Nephron (organoid): ENCODE measurements at regions not wholly inside any gene's neighbourhood (a gene's known extent, or its start where the extent isn't known, plus 50 kb on each side); places are given as distances from the start of the nearest gene placed in this dataset.

Experiments
- H3K27ac Mint-ChIP-seq, 3 experiments: 2 replicates each; pipeline ENCODE4 v1.8.0; 2020; ENCODE audit warnings: mixed read lengths in 3 of 3, mild to moderate bottlenecking in 2 of 3, moderate library complexity in 1 of 3
- H3K27me3 Mint-ChIP-seq: 2 replicates; pipeline ENCODE4 v1.8.0; 2021; ENCODE audit warnings: low read depth, mild to moderate bottlenecking, moderate library complexity, mixed read lengths
- H3K36me3 Mint-ChIP-seq: 2 replicates; pipeline ENCODE4 v1.8.0; 2020; ENCODE audit warnings: low read depth, mixed read lengths
- H3K4me1 Mint-ChIP-seq: 2 replicates; pipeline ENCODE4 v1.8.0; 2020; ENCODE audit warnings: mixed read lengths
- H3K4me3 Mint-ChIP-seq, 3 experiments: 2 replicates each; pipeline ENCODE4 v1.8.0; 2020; ENCODE audit warnings: mild to moderate bottlenecking in 3 of 3, mixed read lengths in 3 of 3, moderate library complexity in 2 of 3
- H3K9me3 Mint-ChIP-seq: 2 replicates; pipeline ENCODE4 v1.8.0; 2020; ENCODE audit warnings: mixed read lengths
- TF ChIP-seq, protein P1 (sequence below), 3 experiments: fragments of 200-600 bp; sonication (generic); IDR thresholded peaks; one replicate each; pipeline ENCODE4 v1.5.0; 2021; ENCODE audit warnings: antibody characterized with exemption in 3 of 3; ENCODE audit not compliant: unreplicated experiment in 3 of 3

DNA sequence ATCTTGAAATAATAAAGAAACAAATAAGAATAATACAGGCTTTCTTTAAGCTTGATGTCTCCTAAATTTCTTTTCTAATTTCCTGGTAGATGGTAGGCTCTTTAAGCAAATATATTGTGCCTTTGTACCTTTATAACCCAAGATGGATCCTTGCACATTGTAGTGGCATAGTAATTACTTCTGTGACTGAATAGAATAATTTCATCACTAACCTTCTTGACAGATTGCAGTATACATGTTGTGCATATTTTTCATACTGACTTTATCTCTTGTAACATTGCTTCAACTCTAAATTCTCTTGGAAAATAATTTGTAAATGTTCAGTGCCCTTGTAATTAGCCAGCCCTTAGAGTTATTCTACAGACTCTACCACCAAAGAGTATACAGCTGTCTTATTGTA is 1433.8 kb upstream of the GBE1 start:
- no peaks in the 10 kb centered on the region for H3K4me1 Mint-ChIP-seq
- H3K27me3 Mint-ChIP-seq, result no peaks in the 10 kb centered on the region
- TF ChIP-seq, protein P1, sequence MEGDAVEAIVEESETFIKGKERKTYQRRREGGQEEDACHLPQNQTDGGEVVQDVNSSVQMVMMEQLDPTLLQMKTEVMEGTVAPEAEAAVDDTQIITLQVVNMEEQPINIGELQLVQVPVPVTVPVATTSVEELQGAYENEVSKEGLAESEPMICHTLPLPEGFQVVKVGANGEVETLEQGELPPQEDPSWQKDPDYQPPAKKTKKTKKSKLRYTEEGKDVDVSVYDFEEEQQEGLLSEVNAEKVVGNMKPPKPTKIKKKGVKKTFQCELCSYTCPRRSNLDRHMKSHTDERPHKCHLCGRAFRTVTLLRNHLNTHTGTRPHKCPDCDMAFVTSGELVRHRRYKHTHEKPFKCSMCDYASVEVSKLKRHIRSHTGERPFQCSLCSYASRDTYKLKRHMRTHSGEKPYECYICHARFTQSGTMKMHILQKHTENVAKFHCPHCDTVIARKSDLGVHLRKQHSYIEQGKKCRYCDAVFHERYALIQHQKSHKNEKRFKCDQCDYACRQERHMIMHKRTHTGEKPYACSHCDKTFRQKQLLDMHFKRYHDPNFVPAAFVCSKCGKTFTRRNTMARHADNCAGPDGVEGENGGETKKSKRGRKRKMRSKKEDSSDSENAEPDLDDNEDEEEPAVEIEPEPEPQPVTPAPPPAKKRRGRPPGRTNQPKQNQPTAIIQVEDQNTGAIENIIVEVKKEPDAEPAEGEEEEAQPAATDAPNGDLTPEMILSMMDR (IDR thresholded peaks at IDR 0.05; ENCODE audit: unreplicated experiment in 3 of 3), result no peak
- H3K4me3 Mint-ChIP-seq, result no peak overlapping the region
- no peak overlapping the region for H3K27ac Mint-ChIP-seq
- H3K36me3 Mint-ChIP-seq, result no peaks in the 10 kb centered on the region
- no peaks in the 10 kb centered on the region for H3K9me3 Mint-ChIP-seq

DNA sequence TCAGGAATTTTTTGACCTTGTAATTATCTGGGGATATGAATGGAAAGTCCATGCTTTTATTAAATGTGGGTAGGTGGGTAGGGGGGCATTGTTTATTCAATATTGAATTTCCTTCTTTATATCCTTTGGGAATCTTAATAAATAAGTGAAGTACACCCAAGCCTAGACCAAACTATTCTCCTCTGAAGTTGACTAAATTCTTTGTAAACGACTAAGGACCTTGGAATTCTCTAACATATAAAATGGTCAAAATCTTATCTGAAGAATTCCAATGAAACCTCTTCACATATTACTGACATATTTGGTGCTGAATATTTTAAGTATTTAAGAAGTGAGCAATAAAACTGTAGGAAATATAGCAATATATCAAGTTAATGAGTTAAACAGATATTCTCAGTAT is 1432.1 kb upstream of the GBE1 start:
- no peaks in the 10 kb centered on the region for H3K4me1 Mint-ChIP-seq
- TF ChIP-seq, protein P1 (IDR thresholded peaks at IDR 0.05; ENCODE audit: unreplicated experiment in 3 of 3), result no peak
- H3K36me3 Mint-ChIP-seq, result no peaks in the 10 kb centered on the region
- H3K27me3 Mint-ChIP-seq, result no peaks in the 10 kb centered on the region
- H3K9me3 Mint-ChIP-seq, result no peaks in the 10 kb centered on the region
- H3K27ac Mint-ChIP-seq, result no peak overlapping the region
- no peak overlapping the region for H3K4me3 Mint-ChIP-seq

DNA sequence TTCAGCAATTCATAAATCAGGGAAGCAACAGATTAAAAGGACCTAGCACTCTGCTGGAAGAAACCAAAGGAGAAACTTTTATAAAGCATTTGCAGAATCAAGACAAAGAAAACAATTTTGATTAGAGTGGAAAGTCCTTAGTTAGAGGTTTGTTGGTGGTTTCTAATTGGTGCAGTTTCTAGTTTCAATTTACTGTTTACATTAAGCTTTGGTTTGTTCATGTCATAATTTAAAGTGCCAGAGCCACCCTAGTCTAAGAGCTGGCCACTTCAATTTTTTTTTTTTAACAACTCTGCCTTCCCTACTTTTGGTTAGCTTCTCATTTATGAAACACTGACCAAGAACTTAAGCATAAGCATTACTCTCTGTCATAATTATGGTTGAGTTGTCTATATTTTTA is 1428.2 kb upstream of the GBE1 start:
- H3K4me1 Mint-ChIP-seq, result no peaks in the 10 kb centered on the region
- H3K27ac Mint-ChIP-seq, result no peak overlapping the region
- H3K9me3 Mint-ChIP-seq, result peaks cover 8% of the 10 kb centered on the region
- no peak overlapping the region for H3K4me3 Mint-ChIP-seq
- TF ChIP-seq, protein P1 (IDR thresholded peaks at IDR 0.05; ENCODE audit: unreplicated experiment in 3 of 3), result no peak
- no peaks in the 10 kb centered on the region for H3K36me3 Mint-ChIP-seq
- H3K27me3 Mint-ChIP-seq, result no peaks in the 10 kb centered on the region

DNA sequence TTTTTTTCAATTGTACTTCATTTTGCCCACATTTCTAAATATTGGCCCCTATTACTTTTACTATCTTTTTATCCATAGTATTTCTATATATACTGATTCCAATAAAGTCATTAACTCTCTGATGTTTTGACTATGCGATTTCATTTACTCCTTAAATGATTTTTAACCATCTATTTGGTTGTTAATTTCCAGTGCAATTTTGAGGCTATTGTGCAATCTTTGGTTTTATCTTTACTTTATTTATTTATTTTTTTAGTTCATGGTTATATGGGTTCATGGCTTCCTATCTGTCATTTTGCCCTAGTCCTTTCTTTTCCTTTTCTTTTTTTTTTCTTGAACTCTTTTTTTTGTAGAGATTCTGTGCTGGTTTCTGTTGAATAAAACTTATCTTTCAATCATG is 1408.0 kb upstream of the GBE1 start:
- Mint-ChIP-seq H3K4me1 (no peaks in the 10 kb centered on the region), H3K9me3 (no peaks in the 10 kb centered on the region), H3K27me3 (no peaks in the 10 kb centered on the region), H3K27ac (no peak overlapping the region), H3K4me3 (no peak overlapping the region), H3K36me3 (no peaks in the 10 kb centered on the region)
- TF ChIP-seq, protein P1 (IDR thresholded peaks at IDR 0.05; ENCODE audit: unreplicated experiment in 3 of 3), result no peak

DNA sequence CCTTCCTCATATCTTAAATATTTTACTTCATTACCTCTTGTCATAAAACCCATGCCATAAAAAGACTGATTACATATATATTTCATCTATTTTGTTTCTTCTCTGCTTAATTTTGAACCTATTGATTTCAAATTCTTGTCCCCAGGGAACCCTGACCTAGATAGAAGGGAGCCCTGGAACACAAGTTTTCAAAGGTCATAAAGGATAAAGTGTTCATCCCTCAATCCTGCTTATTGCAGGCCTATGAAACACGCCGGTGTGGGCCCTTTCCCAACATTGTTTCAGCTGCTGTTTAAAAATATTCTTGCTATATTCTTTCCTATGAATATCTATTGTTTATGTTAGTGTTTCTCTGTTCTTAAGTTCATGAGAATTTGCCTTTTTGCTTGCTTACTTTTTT is 1389.5 kb upstream of the GBE1 start:
- TF ChIP-seq, protein P1 (IDR thresholded peaks at IDR 0.05; ENCODE audit: unreplicated experiment in 3 of 3), result no peak
- H3K27me3 Mint-ChIP-seq, result peaks cover 3% of the 10 kb centered on the region

DNA sequence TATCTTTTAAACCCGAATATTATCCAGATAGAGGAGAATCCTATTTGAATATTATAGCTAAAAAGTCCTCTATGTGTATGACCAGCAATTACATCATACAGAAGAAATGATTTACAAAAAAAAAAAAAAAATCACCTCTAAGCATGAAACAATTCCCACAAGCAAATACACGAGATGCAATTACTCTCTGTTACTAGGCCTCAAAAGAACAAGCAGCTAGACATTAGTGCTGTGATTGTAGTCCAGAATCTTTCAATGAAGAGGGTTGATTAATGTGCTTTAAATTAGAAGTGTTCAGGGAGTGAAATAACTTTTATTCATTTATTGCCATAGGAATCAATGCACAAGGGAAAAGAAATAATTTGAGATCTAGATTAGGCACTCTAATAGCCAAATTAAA is 1379.5 kb upstream of the GBE1 start:
- H3K27ac Mint-ChIP-seq, result no peak overlapping the region
- H3K4me3 Mint-ChIP-seq, result no peak overlapping the region
- H3K4me1 Mint-ChIP-seq, result no peaks in the 10 kb centered on the region
- no peaks in the 10 kb centered on the region for H3K27me3 Mint-ChIP-seq
- TF ChIP-seq, protein P1 (IDR thresholded peaks at IDR 0.05; ENCODE audit: unreplicated experiment in 3 of 3), result no peak
- H3K36me3 Mint-ChIP-seq, result no peaks in the 10 kb centered on the region
- H3K9me3 Mint-ChIP-seq, result no peaks in the 10 kb centered on the region

More for the DNA sequence above, 1389.5 kb upstream of the GBE1 start:
- H3K36me3 Mint-ChIP-seq, result no peaks in the 10 kb centered on the region
- H3K4me1 Mint-ChIP-seq, result no peaks in the 10 kb centered on the region
- no peak overlapping the region for H3K4me3 Mint-ChIP-seq
- H3K9me3 Mint-ChIP-seq, result no peaks in the 10 kb centered on the region
- no peak overlapping the region for H3K27ac Mint-ChIP-seq
